HG02678 (cell line): ENCODE measurements at regions not wholly inside any gene's neighbourhood (a gene's known extent, or its start where the extent isn't known, plus 50 kb on each side); places are given as distances from the start of the nearest gene placed in this dataset.
A peak's percentile ranks its signal among the peaks of the same experiment; 100 is the strongest.
"Not testable (repeated sequence)": the region's sequence is repeated elsewhere in the genome, so short reads cannot be mapped to it uniquely, and the experiment has no call there.

Experiments
- ATAC-seq: cut with Tn5 transposase; IDR thresholded peaks from one replicate; pipeline ENCODE4 v1.9.1; 2021; ENCODE audit warnings: mild to moderate bottlenecking, moderate library complexity; ENCODE audit not compliant: unreplicated experiment

- no peak for ATAC-seq
Measured at GRCh38 chr10:91002656-91003055, 81.8 kb upstream of the ANKRD1 start.

- not testable (repeated sequence) for ATAC-seq
Measured at GRCh38 chr10:91003379-91003778, 82.5 kb upstream of the ANKRD1 start.

- ATAC-seq = not testable (repeated sequence)
Measured at GRCh38 chr10:91005276-91005675, 84.4 kb upstream of the ANKRD1 start.

- peak; percentile 44 for ATAC-seq
Measured at GRCh38 chr10:91006001-91006751, 85.3 kb upstream of the ANKRD1 start.

GRCh38 chr10:91006752-91007346 lies 86.0 kb upstream of the ANKRD1 start:
- peak; percentile 92 for ATAC-seq

- ATAC-seq = no peak
Measured at GRCh38 chr10:91007655-91008054, 86.8 kb upstream of the ANKRD1 start.

GRCh38 chr10:91009121-91009520 lies 88.2 kb upstream of the ANKRD1 start:
- no peak for ATAC-seq

GRCh38 chr10:91010952-91011351 lies 90.1 kb upstream of the ANKRD1 start:
- no peak for ATAC-seq

- no peak for ATAC-seq
Measured at GRCh38 chr10:91012502-91012901, 91.6 kb upstream of the ANKRD1 start.

- ATAC-seq = no peak
Measured at GRCh38 chr10:91013985-91014384, 93.1 kb upstream of the ANKRD1 start.

- no peak for ATAC-seq
Measured at GRCh38 chr10:91017198-91017597, 96.3 kb upstream of the ANKRD1 start.

GRCh38 chr10:91021901-91022300 lies 101.0 kb upstream of the ANKRD1 start:
- no peak for ATAC-seq

- no peak for ATAC-seq
Measured at GRCh38 chr10:91022390-91022789, 101.5 kb upstream of the ANKRD1 start.

GRCh38 chr10:91022924-91023699 lies 102.2 kb upstream of the ANKRD1 start:
- no peak for ATAC-seq

GRCh38 chr10:91023700-91024398 lies 103.0 kb upstream of the ANKRD1 start:
- no peak for ATAC-seq

GRCh38 chr10:91024541-91024940 lies 103.7 kb upstream of the ANKRD1 start:
- no peak for ATAC-seq

GRCh38 chr10:91032611-91033206 lies 111.8 kb upstream of the ANKRD1 start:
- ATAC-seq = no peak

- no peak for ATAC-seq
Measured at GRCh38 chr10:91033324-91033950, 112.5 kb upstream of the ANKRD1 start.

- no peak for ATAC-seq
Measured at GRCh38 chr10:91034042-91034441, 113.2 kb upstream of the ANKRD1 start.

- ATAC-seq = no peak
Measured at GRCh38 chr10:91034494-91035159, 113.7 kb upstream of the ANKRD1 start.
